Fibroblast of the aortic adventitia (primary cell): ENCODE measurements at regions not wholly inside any gene's neighbourhood (a gene's known extent, or its start where the extent isn't known, plus 50 kb on each side); places are given as distances from the start of the nearest gene placed in this dataset.

Experiments
- DNase-seq: peaks from one replicate; pipeline ENCODE4 v3.0.0-alpha.2; 2010; ENCODE audit warnings: low read depth
- H3K4me3 ChIP-seq: 2 replicates; pipeline ENCODE4 v1.5.1; 2011; ENCODE audit warnings: low read depth, mild to moderate bottlenecking, control low read depth, low read length, moderate library complexity
- CTCF ChIP-seq: IDR thresholded peaks from 2 replicates; pipeline ENCODE4 v1.5.1; 2011; ENCODE audit warnings: mild to moderate bottlenecking, low read length, control low read depth, inconsistent platforms; ENCODE audit not compliant: insufficient read depth

- TF ChIP-seq CTCF: no peak
- no peak overlapping the region for H3K4me3 ChIP-seq
- peak; percentile 74 for DNase-seq
Observed at GRCh38 chr2:120919771-120920453, 184.2 kb downstream of the GLI2 start.

GRCh38 chr2:120920454-120921148, 184.9 kb downstream of the GLI2 start:
- no peak overlapping the region for H3K4me3 ChIP-seq
- no peak for DNase-seq
- TF ChIP-seq CTCF: no peak

GRCh38 chr2:120921457-120921856, 185.8 kb downstream of the GLI2 start:
- TF ChIP-seq CTCF: no peak
- H3K4me3 ChIP-seq: no peak overlapping the region
- no peak for DNase-seq

- TF ChIP-seq CTCF: no peak
- no peak for DNase-seq
- no peak overlapping the region for H3K4me3 ChIP-seq
Observed at GRCh38 chr2:120922571-120923332, 187.1 kb downstream of the GLI2 start.

GRCh38 chr2:120923426-120923825, 187.8 kb downstream of the GLI2 start:
- no peak for TF ChIP-seq CTCF
- no peak for DNase-seq
- no peak overlapping the region for H3K4me3 ChIP-seq

- no peak for DNase-seq
- TF ChIP-seq CTCF: no peak
- no peak overlapping the region for H3K4me3 ChIP-seq
Observed at GRCh38 chr2:120924924-120925323, 189.3 kb downstream of the GLI2 start.
